Left colon (tissue), 2 donors: ENCODE measurements at regions not wholly inside any gene's neighbourhood (a gene's known extent, or its start where the extent isn't known, plus 50 kb on each side); places are given as distances from the start of the nearest gene placed in this dataset.
"Not testable (repeated sequence)": the region's sequence is repeated elsewhere in the genome, so short reads cannot be mapped to it uniquely, and the experiment has no call there.

Experiments
- ATAC-seq: fragments of 200-7000 bp; cut with Tn5 transposase; one replicate; pipeline ENCODE4 v1.9.1; 2020; ENCODE audit warnings: mild to moderate bottlenecking, moderate library complexity
- DNase-seq, 2 donors: peaks; one replicate each; pipeline ENCODE4 v3.0.0-alpha.2; 2020
- intact Hi-C, 2 donors: fragments of 100-400 bp; cut with DNase I in 1 of 2; cut with micrococcal nuclease in 1 of 2; formaldehyde crosslinking; loops; one replicate each; pipeline versions ENCODE4 v1.11.2 to v1.14.0; 2022; cut with DNase I, micrococcal nuclease
- donor health status: DM: no; HTN: no; CAD: no.
- donor health status: DM: yes; HTN: yes; CAD: no.

GRCh38 chr10:76815505-76815904 is 822.1 kb downstream of the KCNMA1 start:
- ATAC-seq, DNase-seq, intact Hi-C loops: not testable (repeated sequence)

GRCh38 chr10:76811430-76811829 is 826.2 kb downstream of the KCNMA1 start:
- intact Hi-C loops, result no loop called here
- DNase-seq (no peak), ATAC-seq (no peak)

GRCh38 chr10:76788452-76788811 is 849.2 kb downstream of the KCNMA1 start:
- DNase-seq, result no peak
- no peak for ATAC-seq
- intact Hi-C loops, result no loop called here

GRCh38 chr10:76787746-76788451 is 849.7 kb downstream of the KCNMA1 start:
- DNase-seq (no peak), ATAC-seq (no peak)
- intact Hi-C loops, result no loop called here

GRCh38 chr10:76786504-76787072 is 851.0 kb downstream of the KCNMA1 start:
- no peak for ATAC-seq
- intact Hi-C loops, result no loop called here
- no peak for DNase-seq

- intact Hi-C loops, result no loop called here
- DNase-seq (no peak), ATAC-seq (no peak)
Observed at GRCh38 chr10:76784076-76784475, 853.5 kb downstream of the KCNMA1 start.

GRCh38 chr10:76779796-76780301 is 857.8 kb downstream of the KCNMA1 start:
- intact Hi-C loops, result no loop called here
- ATAC-seq, result no peak
- DNase-seq, result no peak

GRCh38 chr10:76778914-76779795 is 858.5 kb downstream of the KCNMA1 start:
- ATAC-seq, result no peak
- DNase-seq, result no peak
- intact Hi-C loops, result no loop called here

GRCh38 chr10:76774987-76775603 is 862.5 kb downstream of the KCNMA1 start:
- no peak for ATAC-seq
- intact Hi-C loops, result no loop called here
- DNase-seq, result no peak

- intact Hi-C loops, result no loop called here
- DNase-seq (no peak), ATAC-seq (no peak)
Observed at GRCh38 chr10:76769582-76769981, 868.0 kb downstream of the KCNMA1 start.

GRCh38 chr10:76769161-76769560 is 868.4 kb downstream of the KCNMA1 start:
- intact Hi-C loops, result no loop called here

GRCh38 chr10:76766682-76767081 is 870.9 kb downstream of the KCNMA1 start:
- intact Hi-C loops, result no loop called here
- ATAC-seq (no peak), DNase-seq (no peak)

More at GRCh38 chr10:76769161-76769560, 868.4 kb downstream of the KCNMA1 start:
- ATAC-seq, result no peak
- DNase-seq, result no peak

- intact Hi-C loops, ATAC-seq, DNase-seq: not testable (repeated sequence)
Observed at GRCh38 chr10:76764921-76765320, 872.7 kb downstream of the KCNMA1 start.

- intact Hi-C loops, result no loop called here
- DNase-seq (no peak), ATAC-seq (no peak)
Observed at GRCh38 chr10:76764177-76764576, 873.4 kb downstream of the KCNMA1 start.

- intact Hi-C loops, result no loop called here
- no peak for DNase-seq
- no peak for ATAC-seq
Observed at GRCh38 chr10:76763376-76763775, 874.2 kb downstream of the KCNMA1 start.

GRCh38 chr10:76759681-76760080 is 877.9 kb downstream of the KCNMA1 start:
- intact Hi-C loops, result no loop called here
- ATAC-seq (no peak), DNase-seq (no peak)

GRCh38 chr10:76743169-76743568 is 894.4 kb downstream of the KCNMA1 start:
- intact Hi-C loops, result no loop called here
- DNase-seq (no peak), ATAC-seq (no peak)

GRCh38 chr10:76740514-76740913 is 897.1 kb downstream of the KCNMA1 start:
- ATAC-seq, result no peak
- intact Hi-C loops, result no loop called here
- DNase-seq, result no peak

GRCh38 chr10:76738991-76739390 is 898.6 kb downstream of the KCNMA1 start:
- no peak for DNase-seq
- intact Hi-C loops, result no loop called here
- no peak for ATAC-seq
